SHP77 (cell line): ENCODE measurements at regions not wholly inside any gene's neighbourhood (a gene's known extent, or its start where the extent isn't known, plus 50 kb on each side); places are given as distances from the start of the nearest gene placed in this dataset.

ENCODE experiments used
- DNase-seq, 2 experiments: peaks; one replicate each; lab custom pipeline; 2025; lab: John Stamatoyannopoulos, UW

- DNase-seq, result no peak
Observed at GRCh38 chr4:147360301-147360700, 120.6 kb upstream of the EDNRA start.

- no peak for DNase-seq
Observed at GRCh38 chr4:147361726-147362125, 119.2 kb upstream of the EDNRA start.

- no peak for DNase-seq
Observed at GRCh38 chr4:147362938-147363337, 118.0 kb upstream of the EDNRA start.

GRCh38 chr4:147363514-147363913, 117.4 kb upstream of the EDNRA start:
- DNase-seq, result no peak

- no peak for DNase-seq
Observed at GRCh38 chr4:147365396-147365795, 115.5 kb upstream of the EDNRA start.

- no peak for DNase-seq
Observed at GRCh38 chr4:147366164-147366563, 114.7 kb upstream of the EDNRA start.

- no peak for DNase-seq
Observed at GRCh38 chr4:147367891-147368290, 113.0 kb upstream of the EDNRA start.

- DNase-seq, result no peak
Observed at GRCh38 chr4:147368948-147369347, 111.9 kb upstream of the EDNRA start.

- DNase-seq, result no peak
Observed at GRCh38 chr4:147370473-147370872, 110.4 kb upstream of the EDNRA start.

- DNase-seq, result no peak
Observed at GRCh38 chr4:147370881-147371280, 110.0 kb upstream of the EDNRA start.

- DNase-seq, result no peak
Observed at GRCh38 chr4:147371661-147372060, 109.2 kb upstream of the EDNRA start.

- DNase-seq, result no peak
Observed at GRCh38 chr4:147378780-147379179, 102.1 kb upstream of the EDNRA start.

- DNase-seq, result no peak
Observed at GRCh38 chr4:147381749-147382148, 99.1 kb upstream of the EDNRA start.

GRCh38 chr4:147388018-147388417, 92.9 kb upstream of the EDNRA start:
- no peak for DNase-seq

GRCh38 chr4:147396105-147396504, 84.8 kb upstream of the EDNRA start:
- DNase-seq, result no peak

- DNase-seq, result no peak
Observed at GRCh38 chr4:147398556-147398955, 82.3 kb upstream of the EDNRA start.

GRCh38 chr4:147400721-147401120, 80.2 kb upstream of the EDNRA start:
- DNase-seq, result no peak

GRCh38 chr4:147401221-147401620, 79.7 kb upstream of the EDNRA start:
- DNase-seq, result no peak

- no peak for DNase-seq
Observed at GRCh38 chr4:147407261-147408045, 73.4 kb upstream of the EDNRA start.

GRCh38 chr4:147408189-147408588, 72.7 kb upstream of the EDNRA start:
- no peak for DNase-seq

- DNase-seq, result no peak
Observed at GRCh38 chr4:147409350-147409749, 71.5 kb upstream of the EDNRA start.

GRCh38 chr4:147418226-147418625, 62.7 kb upstream of the EDNRA start:
- no peak for DNase-seq

- no peak for DNase-seq
Observed at GRCh38 chr4:147421456-147421855, 59.4 kb upstream of the EDNRA start.

GRCh38 chr4:147423229-147423628, 57.7 kb upstream of the EDNRA start:
- DNase-seq, result no peak
